GM23338 (cell line): ENCODE measurements at regions not wholly inside any gene's neighbourhood (a gene's known extent, or its start where the extent isn't known, plus 50 kb on each side); places are given as distances from the start of the nearest gene placed in this dataset.

ENCODE experiments used
- EZH2 ChIP-seq: fragments of 200-600 bp; sonication (generic); IDR thresholded peaks from one replicate; pipeline ENCODE4 v1.8.0; 2017; ENCODE audit warnings: antibody characterized with exemption, mild to moderate bottlenecking, low read depth; ENCODE audit not compliant: unreplicated experiment
- EZH2phosphoT487 ChIP-seq: fragments of 200-600 bp; sonication (generic); IDR thresholded peaks from one replicate; pipeline ENCODE4 v1.8.1; 2018; ENCODE audit warnings: antibody characterized with exemption; ENCODE audit not compliant: unreplicated experiment
- NANOG ChIP-seq: IDR thresholded peaks from 2 replicates; pipeline ENCODE4 v1.6.1; 2016; ENCODE audit warnings: antibody characterized with exemption, borderline replicate concordance
- POLR2AphosphoS5 ChIP-seq: IDR thresholded peaks from 2 replicates; pipeline ENCODE4 v1.6.1; 2016; ENCODE audit warnings: antibody characterized with exemption, low read depth
- STAT1 ChIP-seq: IDR thresholded peaks from one replicate; pipeline ENCODE4 v1.6.1; 2016; ENCODE audit warnings: antibody characterized with exemption; ENCODE audit not compliant: unreplicated experiment
- ZNF114 ChIP-seq: fragments of 250-450 bp; sonication (Bioruptor Pico); IDR thresholded peaks from 2 replicates; pipeline ENCODE4 v1.5.0; 2020; ENCODE audit warnings: mild to moderate bottlenecking, moderate library complexity
- ZNF331 ChIP-seq: fragments of 250-450 bp; sonication (Bioruptor Pico); IDR thresholded peaks from 2 replicates; pipeline ENCODE4 v1.5.0; 2020; ENCODE audit warnings: low read depth, mild to moderate bottlenecking, moderate library complexity
- TF ChIP-seq, protein P1 (sequence below): fragments of 250-450 bp; sonication (Bioruptor Pico); IDR thresholded peaks from 2 replicates; pipeline ENCODE4 v1.5.0; 2020; ENCODE audit warnings: mild to moderate bottlenecking, moderate library complexity
- TF ChIP-seq, protein P2 (sequence below): IDR thresholded peaks from one replicate; pipeline ENCODE4 v1.6.1; 2018; ENCODE audit warnings: antibody characterized with exemption; ENCODE audit not compliant: unreplicated experiment

DNA sequence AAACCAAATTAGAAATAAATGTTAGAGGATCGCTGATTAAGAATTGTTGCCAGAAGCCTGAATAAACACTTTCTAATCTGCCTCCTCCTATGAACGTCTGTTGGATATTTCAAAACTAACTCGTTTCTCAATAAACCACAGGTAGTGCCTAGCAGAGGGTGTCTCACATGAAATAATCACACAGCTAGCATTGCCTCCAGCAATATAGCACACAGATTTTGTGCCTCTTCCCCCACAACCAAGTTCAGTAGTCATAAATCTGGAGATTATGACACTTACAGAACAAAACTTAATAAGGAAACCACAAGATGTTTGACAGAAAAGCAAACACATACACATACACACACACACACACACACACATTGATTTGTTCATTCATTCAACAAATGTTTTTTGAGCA lies 173.2 kb upstream of the CDH10 start (continued):
- TF ChIP-seq, protein P1, sequence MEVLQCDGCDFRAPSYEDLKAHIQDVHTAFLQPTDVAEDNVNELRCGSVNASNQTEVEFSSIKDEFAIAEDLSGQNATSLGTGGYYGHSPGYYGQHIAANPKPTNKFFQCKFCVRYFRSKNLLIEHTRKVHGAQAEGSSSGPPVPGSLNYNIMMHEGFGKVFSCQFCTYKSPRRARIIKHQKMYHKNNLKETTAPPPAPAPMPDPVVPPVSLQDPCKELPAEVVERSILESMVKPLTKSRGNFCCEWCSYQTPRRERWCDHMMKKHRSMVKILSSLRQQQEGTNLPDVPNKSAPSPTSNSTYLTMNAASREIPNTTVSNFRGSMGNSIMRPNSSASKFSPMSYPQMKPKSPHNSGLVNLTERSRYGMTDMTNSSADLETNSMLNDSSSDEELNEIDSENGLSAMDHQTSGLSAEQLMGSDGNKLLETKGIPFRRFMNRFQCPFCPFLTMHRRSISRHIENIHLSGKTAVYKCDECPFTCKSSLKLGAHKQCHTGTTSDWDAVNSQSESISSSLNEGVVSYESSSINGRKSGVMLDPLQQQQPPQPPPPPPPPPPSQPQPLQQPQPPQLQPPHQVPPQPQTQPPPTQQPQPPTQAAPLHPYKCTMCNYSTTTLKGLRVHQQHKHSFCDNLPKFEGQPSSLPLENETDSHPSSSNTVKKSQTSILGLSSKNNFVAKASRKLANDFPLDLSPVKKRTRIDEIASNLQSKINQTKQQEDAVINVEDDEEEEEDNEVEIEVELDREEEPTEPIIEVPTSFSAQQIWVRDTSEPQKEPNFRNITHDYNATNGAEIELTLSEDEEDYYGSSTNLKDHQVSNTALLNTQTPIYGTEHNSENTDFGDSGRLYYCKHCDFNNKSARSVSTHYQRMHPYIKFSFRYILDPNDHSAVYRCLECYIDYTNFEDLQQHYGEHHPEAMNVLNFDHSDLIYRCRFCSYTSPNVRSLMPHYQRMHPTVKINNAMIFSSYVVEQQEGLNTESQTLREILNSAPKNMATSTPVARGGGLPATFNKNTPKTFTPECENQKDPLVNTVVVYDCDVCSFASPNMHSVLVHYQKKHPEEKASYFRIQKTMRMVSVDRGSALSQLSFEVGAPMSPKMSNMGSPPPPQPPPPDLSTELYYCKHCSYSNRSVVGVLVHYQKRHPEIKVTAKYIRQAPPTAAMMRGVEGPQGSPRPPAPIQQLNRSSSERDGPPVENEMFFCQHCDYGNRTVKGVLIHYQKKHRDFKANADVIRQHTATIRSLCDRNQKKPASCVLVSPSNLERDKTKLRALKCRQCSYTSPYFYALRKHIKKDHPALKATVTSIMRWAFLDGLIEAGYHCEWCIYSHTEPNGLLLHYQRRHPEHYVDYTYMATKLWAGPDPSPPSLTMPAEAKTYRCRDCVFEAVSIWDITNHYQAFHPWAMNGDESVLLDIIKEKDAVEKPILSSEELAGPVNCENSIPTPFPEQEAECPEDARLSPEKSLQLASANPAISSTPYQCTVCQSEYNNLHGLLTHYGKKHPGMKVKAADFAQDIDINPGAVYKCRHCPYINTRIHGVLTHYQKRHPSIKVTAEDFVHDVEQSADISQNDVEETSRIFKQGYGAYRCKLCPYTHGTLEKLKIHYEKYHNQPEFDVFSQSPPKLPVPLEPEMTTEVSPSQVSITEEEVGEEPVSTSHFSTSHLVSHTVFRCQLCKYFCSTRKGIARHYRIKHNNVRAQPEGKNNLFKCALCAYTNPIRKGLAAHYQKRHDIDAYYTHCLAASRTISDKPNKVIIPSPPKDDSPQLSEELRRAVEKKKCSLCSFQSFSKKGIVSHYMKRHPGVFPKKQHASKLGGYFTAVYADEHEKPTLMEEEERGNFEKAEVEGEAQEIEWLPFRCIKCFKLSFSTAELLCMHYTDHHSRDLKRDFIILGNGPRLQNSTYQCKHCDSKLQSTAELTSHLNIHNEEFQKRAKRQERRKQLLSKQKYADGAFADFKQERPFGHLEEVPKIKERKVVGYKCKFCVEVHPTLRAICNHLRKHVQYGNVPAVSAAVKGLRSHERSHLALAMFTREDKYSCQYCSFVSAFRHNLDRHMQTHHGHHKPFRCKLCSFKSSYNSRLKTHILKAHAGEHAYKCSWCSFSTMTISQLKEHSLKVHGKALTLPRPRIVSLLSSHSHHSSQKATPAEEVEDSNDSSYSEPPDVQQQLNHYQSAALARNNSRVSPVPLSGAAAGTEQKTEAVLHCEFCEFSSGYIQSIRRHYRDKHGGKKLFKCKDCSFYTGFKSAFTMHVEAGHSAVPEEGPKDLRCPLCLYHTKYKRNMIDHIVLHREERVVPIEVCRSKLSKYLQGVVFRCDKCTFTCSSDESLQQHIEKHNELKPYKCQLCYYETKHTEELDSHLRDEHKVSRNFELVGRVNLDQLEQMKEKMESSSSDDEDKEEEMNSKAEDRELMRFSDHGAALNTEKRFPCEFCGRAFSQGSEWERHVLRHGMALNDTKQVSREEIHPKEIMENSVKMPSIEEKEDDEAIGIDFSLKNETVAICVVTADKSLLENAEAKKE = no peak
- TF ChIP-seq ZNF114 (CRISPR knock-in tag) (no peak), EZH2 (no peak), ZNF331 (no peak), STAT1 (no peak), NANOG (no peak), POLR2AphosphoS5 (no peak), EZH2phosphoT487 (no peak)
- TF ChIP-seq, protein P2, sequence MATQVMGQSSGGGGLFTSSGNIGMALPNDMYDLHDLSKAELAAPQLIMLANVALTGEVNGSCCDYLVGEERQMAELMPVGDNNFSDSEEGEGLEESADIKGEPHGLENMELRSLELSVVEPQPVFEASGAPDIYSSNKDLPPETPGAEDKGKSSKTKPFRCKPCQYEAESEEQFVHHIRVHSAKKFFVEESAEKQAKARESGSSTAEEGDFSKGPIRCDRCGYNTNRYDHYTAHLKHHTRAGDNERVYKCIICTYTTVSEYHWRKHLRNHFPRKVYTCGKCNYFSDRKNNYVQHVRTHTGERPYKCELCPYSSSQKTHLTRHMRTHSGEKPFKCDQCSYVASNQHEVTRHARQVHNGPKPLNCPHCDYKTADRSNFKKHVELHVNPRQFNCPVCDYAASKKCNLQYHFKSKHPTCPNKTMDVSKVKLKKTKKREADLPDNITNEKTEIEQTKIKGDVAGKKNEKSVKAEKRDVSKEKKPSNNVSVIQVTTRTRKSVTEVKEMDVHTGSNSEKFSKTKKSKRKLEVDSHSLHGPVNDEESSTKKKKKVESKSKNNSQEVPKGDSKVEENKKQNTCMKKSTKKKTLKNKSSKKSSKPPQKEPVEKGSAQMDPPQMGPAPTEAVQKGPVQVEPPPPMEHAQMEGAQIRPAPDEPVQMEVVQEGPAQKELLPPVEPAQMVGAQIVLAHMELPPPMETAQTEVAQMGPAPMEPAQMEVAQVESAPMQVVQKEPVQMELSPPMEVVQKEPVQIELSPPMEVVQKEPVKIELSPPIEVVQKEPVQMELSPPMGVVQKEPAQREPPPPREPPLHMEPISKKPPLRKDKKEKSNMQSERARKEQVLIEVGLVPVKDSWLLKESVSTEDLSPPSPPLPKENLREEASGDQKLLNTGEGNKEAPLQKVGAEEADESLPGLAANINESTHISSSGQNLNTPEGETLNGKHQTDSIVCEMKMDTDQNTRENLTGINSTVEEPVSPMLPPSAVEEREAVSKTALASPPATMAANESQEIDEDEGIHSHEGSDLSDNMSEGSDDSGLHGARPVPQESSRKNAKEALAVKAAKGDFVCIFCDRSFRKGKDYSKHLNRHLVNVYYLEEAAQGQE = no peak
